Trophoblast cell (in vitro differentiated cells and primary cell): ENCODE measurements at regions not wholly inside any gene's neighbourhood (a gene's known extent, or its start where the extent isn't known, plus 50 kb on each side); places are given as distances from the start of the nearest gene placed in this dataset.

Experiments used
- DNase-seq, 2 donors: peaks; one replicate each; pipeline ENCODE4 v3.0.0-alpha.2; 2016
- H2AFZ ChIP-seq: 2 replicates; pipeline ENCODE4 v1.6.1; 2013; ENCODE audit warnings: low read length, moderate library complexity, mild to moderate bottlenecking; ENCODE audit not compliant: insufficient read depth, poor library complexity
- H2AK5ac ChIP-seq: 2 replicates; pipeline ENCODE4 v1.6.1; 2013; ENCODE audit warnings: mild to moderate bottlenecking, low read length
- H2BK120ac ChIP-seq: 2 replicates; pipeline ENCODE4 v1.6.1; 2013; ENCODE audit warnings: low read length, mild to moderate bottlenecking, moderate library complexity; ENCODE audit not compliant: insufficient read depth, poor library complexity
- H2BK12ac ChIP-seq: 2 replicates; pipeline ENCODE4 v1.6.1; 2013; ENCODE audit warnings: mild to moderate bottlenecking, low read length, moderate library complexity
- H2BK5ac ChIP-seq: 2 replicates; pipeline ENCODE4 v1.6.1; 2013; ENCODE audit warnings: low read length, low read depth, moderate library complexity, mild to moderate bottlenecking; ENCODE audit not compliant: poor library complexity
- H3K14ac ChIP-seq: 2 replicates; pipeline ENCODE4 v1.6.1; 2013; ENCODE audit warnings: mild to moderate bottlenecking, low read length
- H3K18ac ChIP-seq: 2 replicates; pipeline ENCODE4 v1.6.1; 2013; ENCODE audit warnings: mild to moderate bottlenecking, low read length
- H3K23ac ChIP-seq: 2 replicates; pipeline ENCODE4 v1.6.1; 2013; ENCODE audit warnings: low read length
- H3K27ac ChIP-seq: 2 replicates; pipeline ENCODE4 v1.5.1; 2013; ENCODE audit warnings: low read depth, mild to moderate bottlenecking, inconsistent platforms, low read length, moderate library complexity
- H3K27me3 ChIP-seq: 2 replicates; pipeline ENCODE4 v1.6.1; 2013; ENCODE audit warnings: inconsistent platforms, mild to moderate bottlenecking, low read length, moderate library complexity; ENCODE audit not compliant: insufficient read depth
- H3K36me3 ChIP-seq, 2 experiments: 1 replicate in 1 of 2; 2 replicates in 1 of 2; pipeline ENCODE4 v1.6.1; 2013; ENCODE audit warnings: low read length in 2 of 2, mild to moderate bottlenecking in 2 of 2, moderate library complexity in 1 of 2; ENCODE audit not compliant: insufficient read depth in 2 of 2, control insufficient read depth in 1 of 2
- H3K4ac ChIP-seq: 2 replicates; pipeline ENCODE4 v1.6.1; 2013; ENCODE audit warnings: low read depth, mild to moderate bottlenecking, low read length, moderate library complexity
- H3K4me1 ChIP-seq, 2 experiments: 1 replicate in 1 of 2; 2 replicates in 1 of 2; pipeline ENCODE4 v1.6.1; 2013; ENCODE audit warnings: low read length in 2 of 2, mild to moderate bottlenecking in 2 of 2, moderate library complexity in 1 of 2; ENCODE audit not compliant: insufficient read depth in 2 of 2, control insufficient read depth in 1 of 2
- H3K4me2 ChIP-seq: 2 replicates; pipeline ENCODE4 v1.6.1; 2013; ENCODE audit warnings: inconsistent platforms, mild to moderate bottlenecking, low read length, moderate library complexity
- H3K4me3 ChIP-seq: 2 replicates; pipeline ENCODE4 v1.5.1; 2013; ENCODE audit warnings: mild to moderate bottlenecking, low read depth, low read length, inconsistent platforms
- H3K79me1 ChIP-seq: one replicate; pipeline ENCODE4 v1.6.1; 2013; ENCODE audit warnings: low read length
- H3K79me2 ChIP-seq: 2 replicates; pipeline ENCODE4 v1.6.1; 2013; ENCODE audit warnings: low read length, mild to moderate bottlenecking; ENCODE audit not compliant: control insufficient read depth, insufficient read depth, poor library complexity
- H3K9ac ChIP-seq: 2 replicates; pipeline ENCODE4 v1.6.1; 2013; ENCODE audit warnings: mild to moderate bottlenecking, low read length
- H3K9me3 ChIP-seq: 2 replicates; pipeline ENCODE4 v1.6.1; 2013; ENCODE audit warnings: low read depth, mild to moderate bottlenecking, control low read depth, inconsistent platforms, low read length; ENCODE audit not compliant: insufficient read depth
- H4K12ac ChIP-seq: 2 replicates; pipeline ENCODE4 v1.6.1; 2013; ENCODE audit warnings: low read depth, mild to moderate bottlenecking, low read length, moderate library complexity
- H4K8ac ChIP-seq: 2 replicates; pipeline ENCODE4 v1.6.1; 2013; ENCODE audit warnings: low read depth, mild to moderate bottlenecking, low read length, moderate library complexity
- H4K91ac ChIP-seq: one replicate; pipeline ENCODE4 v1.6.1; 2013; ENCODE audit warnings: low read depth, mild to moderate bottlenecking, low read length, moderate library complexity
- WGBS: extraction: QIAGEN DNeasy Blood & Tissue Kit; methylation state at CpG from one replicate; pipeline ENCODE4 v1.1.7; 2013; ENCODE audit warnings: missing lambda C conversion rate; ENCODE audit not compliant: insufficient read length, insufficient coverage; ENCODE audit errors: extremely low coverage; 5-methylcytosine and 5-hydroxymethylcytosine counted together

DNA sequence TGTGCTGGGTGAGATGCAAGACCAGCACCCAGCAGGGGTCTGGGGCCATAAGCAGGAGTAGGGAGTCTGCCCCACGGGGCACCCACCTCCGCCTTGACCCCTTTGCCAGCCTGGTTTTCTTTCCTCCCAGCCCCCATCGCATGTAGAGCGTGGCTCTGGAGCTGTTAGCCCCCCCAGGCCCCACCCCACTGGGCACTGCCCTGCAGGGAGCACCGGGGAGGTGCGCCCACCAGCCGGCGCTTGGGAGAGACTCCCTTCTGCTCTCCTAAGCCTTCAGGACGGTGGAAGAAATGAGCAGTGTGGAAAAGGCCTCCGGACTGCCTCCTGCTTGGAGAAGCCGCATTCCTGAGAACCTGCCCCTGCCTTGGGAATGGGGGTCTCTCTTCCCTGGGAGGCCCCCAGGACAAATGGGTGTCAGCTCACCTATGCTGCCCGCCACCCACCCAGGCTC, 186.2 kb downstream of the IRF8 start:
- Histone ChIP-seq H3K27me3 (no peaks in the 10 kb centered on the region), H3K4ac (no peak overlapping the region), H3K18ac (no peak overlapping the region), H2BK5ac (no peak overlapping the region), H2BK12ac (no peak overlapping the region), H3K36me3 (no peaks in the 10 kb centered on the region), H3K9ac (no peak overlapping the region), H3K23ac (no peak overlapping the region), H4K12ac (no peak overlapping the region), H3K4me1 (no peaks in the 10 kb centered on the region), H3K4me3 (no peak overlapping the region), H3K79me2 (no peaks in the 10 kb centered on the region), H4K91ac (no peak overlapping the region), H4K8ac (no peak overlapping the region), H3K27ac (no peak overlapping the region), H2BK120ac (no peak overlapping the region), H2AK5ac (no peak overlapping the region), H2AFZ (no peak overlapping the region), H3K14ac (no peak overlapping the region), H3K9me3 (peaks cover 5% of the 10 kb centered on the region), H3K79me1 (no peaks in the 10 kb centered on the region), H3K4me2 (no peak overlapping the region)
- no CpG with 5 or more reads among the region's 12 CpGs for WGBS
- no peak for DNase-seq

DNA sequence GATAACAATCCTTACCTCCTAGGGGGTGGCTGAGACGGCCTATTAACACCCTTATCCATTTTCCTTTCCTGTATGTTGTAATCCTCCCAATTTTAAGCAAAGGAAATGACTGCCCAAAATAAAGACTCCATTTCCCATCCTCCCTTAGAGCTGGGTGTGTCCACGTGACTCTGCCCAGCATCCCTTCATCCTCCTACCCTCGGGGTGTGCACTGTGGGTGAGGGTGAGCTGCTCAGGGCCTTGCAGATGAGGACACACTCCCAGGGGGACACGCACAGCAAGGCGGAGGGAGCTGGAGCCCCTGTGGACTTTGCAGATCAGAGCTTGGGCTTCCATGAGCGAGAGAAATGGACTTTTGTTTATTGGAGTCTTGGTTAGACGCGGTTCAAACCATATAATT, 186.8 kb downstream of the IRF8 start:
- no peaks in the 10 kb centered on the region for H3K36me3 ChIP-seq
- no peak overlapping the region for H3K27ac ChIP-seq
- H2AK5ac ChIP-seq, result no peak overlapping the region
- no peak overlapping the region for H3K9ac ChIP-seq
- no peak overlapping the region for H3K4me3 ChIP-seq
- no peak overlapping the region for H3K4ac ChIP-seq
- WGBS, result no CpG with 5 or more reads among the region's 8 CpGs
- no peak overlapping the region for H3K14ac ChIP-seq
- no peaks in the 10 kb centered on the region for H3K4me1 ChIP-seq
- DNase-seq, result no peak
- H2AFZ ChIP-seq, result no peak overlapping the region
- H4K91ac ChIP-seq, result no peak overlapping the region
- H3K9me3 ChIP-seq, result peaks cover 5% of the 10 kb centered on the region
- no peak overlapping the region for H4K12ac ChIP-seq
- H2BK5ac ChIP-seq, result no peak overlapping the region
- H3K27me3 ChIP-seq, result no peaks in the 10 kb centered on the region
- no peak overlapping the region for H4K8ac ChIP-seq
- no peak overlapping the region for H2BK12ac ChIP-seq
- no peaks in the 10 kb centered on the region for H3K79me2 ChIP-seq
- no peaks in the 10 kb centered on the region for H3K79me1 ChIP-seq
- H3K23ac ChIP-seq, result no peak overlapping the region
- no peak overlapping the region for H3K18ac ChIP-seq
- H2BK120ac ChIP-seq, result no peak overlapping the region
- no peak overlapping the region for H3K4me2 ChIP-seq

DNA sequence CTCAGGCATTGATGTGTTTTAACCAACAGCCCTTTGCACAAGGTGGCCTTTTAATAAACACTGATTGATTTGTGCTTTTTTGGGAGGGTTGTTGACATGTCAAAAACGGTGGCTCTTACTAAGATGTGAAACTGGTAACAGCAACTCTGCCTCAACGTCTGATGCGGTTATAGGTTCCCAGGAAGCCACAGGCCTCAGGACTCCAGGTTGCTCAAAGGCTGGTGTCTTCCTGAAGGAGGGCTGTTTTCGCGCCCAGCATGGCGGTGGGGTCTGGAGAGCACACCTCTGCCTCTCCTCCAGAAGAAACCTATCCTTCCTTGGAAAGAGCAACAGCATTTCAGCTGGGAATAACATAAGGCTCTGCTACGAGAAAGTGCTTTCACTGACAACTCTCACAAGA, 187.5 kb downstream of the IRF8 start:
- H3K4me1 ChIP-seq, result no peaks in the 10 kb centered on the region
- H3K79me2 ChIP-seq, result no peaks in the 10 kb centered on the region
- no peak overlapping the region for H4K91ac ChIP-seq
- no peaks in the 10 kb centered on the region for H3K27me3 ChIP-seq
- no peak overlapping the region for H3K14ac ChIP-seq
- WGBS, result no CpG with 5 or more reads among the region's 7 CpGs
- H2AFZ ChIP-seq, result no peak overlapping the region
- no peak overlapping the region for H2AK5ac ChIP-seq
- H4K12ac ChIP-seq, result no peak overlapping the region
- no peak overlapping the region for H3K4me2 ChIP-seq
- no peaks in the 10 kb centered on the region for H3K79me1 ChIP-seq
- no peak overlapping the region for H3K9ac ChIP-seq
- no peak overlapping the region for H3K4ac ChIP-seq
- H2BK5ac ChIP-seq, result no peak overlapping the region
- H4K8ac ChIP-seq, result no peak overlapping the region
- no peak overlapping the region for H2BK12ac ChIP-seq
- H3K18ac ChIP-seq, result no peak overlapping the region
- H3K27ac ChIP-seq, result no peak overlapping the region
- no peak overlapping the region for H3K23ac ChIP-seq
- no peak overlapping the region for H3K4me3 ChIP-seq
- no peak for DNase-seq
- H2BK120ac ChIP-seq, result no peak overlapping the region
- H3K36me3 ChIP-seq, result no peaks in the 10 kb centered on the region
- H3K9me3 ChIP-seq, result peaks cover 5% of the 10 kb centered on the region

DNA sequence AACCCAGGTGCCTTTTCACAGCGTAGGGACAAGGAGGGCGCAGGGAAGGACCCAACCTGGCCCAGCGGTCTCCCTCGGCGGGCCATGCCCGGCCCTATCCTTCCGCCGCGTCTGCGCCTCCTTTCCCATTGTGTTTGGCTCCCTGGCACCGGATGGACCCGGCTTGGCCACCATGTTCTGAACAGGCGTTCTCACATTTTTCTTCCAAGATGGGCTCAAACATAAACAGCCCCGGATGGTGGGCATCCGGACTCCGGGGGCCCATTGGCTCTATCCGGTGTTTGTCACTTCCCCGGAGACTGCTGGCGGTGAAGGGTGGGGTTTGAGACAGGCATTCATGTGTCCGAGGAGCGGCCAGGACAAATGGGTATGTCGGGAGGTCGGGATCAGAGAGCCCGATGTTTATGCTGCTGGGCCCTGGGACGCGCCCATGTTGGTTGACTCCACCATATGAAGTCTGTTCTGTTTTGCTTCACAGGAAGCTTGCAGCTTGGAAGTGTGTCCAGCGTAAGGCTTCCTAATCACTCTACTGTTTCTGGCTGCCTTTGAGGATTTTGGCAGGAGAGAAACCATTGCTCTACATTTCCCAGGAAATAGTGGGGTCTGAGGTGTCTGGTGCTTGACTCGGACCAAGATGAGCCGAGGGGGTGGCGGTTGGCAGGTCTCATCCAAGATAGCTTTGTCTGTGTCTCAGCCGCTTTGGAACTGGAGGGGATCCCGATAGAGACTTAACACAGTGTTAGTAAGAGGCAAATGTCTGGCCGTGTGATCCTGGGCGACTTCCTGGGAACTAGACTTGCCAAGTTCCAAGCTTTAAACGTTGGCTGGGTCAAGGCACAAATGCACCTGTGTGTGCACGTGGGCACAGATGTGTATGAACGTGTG, 188.3 kb downstream of the IRF8 start:
- Histone ChIP-seq H4K91ac (no peak overlapping the region), H3K36me3 (no peaks in the 10 kb centered on the region), H2AK5ac (no peak overlapping the region), H3K9ac (no peak overlapping the region), H3K23ac (no peak overlapping the region), H2BK5ac (no peak overlapping the region), H3K4ac (no peak overlapping the region), H2BK12ac (no peak overlapping the region), H2BK120ac (no peak overlapping the region), H3K79me2 (no peaks in the 10 kb centered on the region), H3K14ac (no peak overlapping the region), H3K9me3 (peaks cover 5% of the 10 kb centered on the region), H3K27ac (no peak overlapping the region), H4K8ac (no peak overlapping the region), H3K4me3 (no peak overlapping the region), H3K79me1 (no peaks in the 10 kb centered on the region), H4K12ac (no peak overlapping the region), H3K27me3 (no peaks in the 10 kb centered on the region), H3K18ac (no peak overlapping the region), H3K4me1 (no peaks in the 10 kb centered on the region), H2AFZ (no peak overlapping the region), H3K4me2 (no peak overlapping the region)
- no CpG with 5 or more reads among the region's 37 CpGs for WGBS
- no peak for DNase-seq
